ENCODE measurements at regions not wholly inside any gene's neighbourhood (a gene's known extent, or its start where the extent isn't known, plus 50 kb on each side); places are given as distances from the start of the nearest gene placed in this dataset.

GRCh38 chr3:193831495-193832455 is 238.8 kb downstream of the OPA1 start:
- peak; percentile 18 for DNase-seq (ENCODE audit: low read depth)
- no peak overlapping the region for H3K4me3 ChIP-seq (ENCODE audit: low read depth, low read length)
- TF ChIP-seq POLR2A (IDR thresholded peaks at IDR 0.05; ENCODE audit: extremely low read depth, insufficient read length) (no peak), MYC (IDR thresholded peaks at IDR 0.05; ENCODE audit: low read depth, low read length) (no peak), CTCF (IDR thresholded peaks at IDR 0.05; ENCODE audit: low read depth, low read length) (no peak)
- TF ChIP-seq, protein P1, sequence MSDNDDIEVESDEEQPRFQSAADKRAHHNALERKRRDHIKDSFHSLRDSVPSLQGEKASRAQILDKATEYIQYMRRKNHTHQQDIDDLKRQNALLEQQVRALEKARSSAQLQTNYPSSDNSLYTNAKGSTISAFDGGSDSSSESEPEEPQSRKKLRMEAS (IDR thresholded peaks at IDR 0.05; ENCODE audit: low read depth, low read length) = no peak

- no peak for DNase-seq (ENCODE audit: low read depth)
- TF ChIP-seq, protein P1 (IDR thresholded peaks at IDR 0.05; ENCODE audit: low read depth, low read length) = no peak
- TF ChIP-seq CTCF (IDR thresholded peaks at IDR 0.05; ENCODE audit: low read depth, low read length) (no peak), POLR2A (IDR thresholded peaks at IDR 0.05; ENCODE audit: extremely low read depth, insufficient read length) (no peak), MYC (IDR thresholded peaks at IDR 0.05; ENCODE audit: low read depth, low read length) (no peak)
Observed at GRCh38 chr3:193832833-193833413, 239.9 kb downstream of the OPA1 start.

DNA sequence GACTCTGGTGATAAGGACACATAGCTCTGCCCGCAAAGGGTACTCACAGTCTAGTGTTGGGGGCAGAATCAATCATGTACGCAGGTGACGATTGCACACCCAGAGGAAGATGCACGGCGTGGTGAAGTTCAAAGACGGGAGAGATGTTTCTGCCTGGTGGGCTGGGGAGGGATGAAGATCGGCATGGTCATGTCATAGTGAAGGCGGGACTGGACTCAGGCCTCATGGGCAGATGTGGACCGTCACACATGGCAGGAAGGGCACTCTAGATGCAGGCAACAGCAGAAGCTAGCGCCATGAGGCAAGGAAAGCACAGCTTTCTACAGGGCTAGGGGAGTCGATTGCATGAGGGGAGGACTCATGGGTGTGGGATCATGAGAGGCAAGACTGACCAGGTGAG is 240.6 kb downstream of the OPA1 start:
- no peak for DNase-seq (ENCODE audit: low read depth)
- H3K4me3 ChIP-seq (ENCODE audit: low read depth, low read length) = no peak overlapping the region
- no peak for TF ChIP-seq CTCF (IDR thresholded peaks at IDR 0.05; ENCODE audit: low read depth, low read length)
- no peak for TF ChIP-seq MYC (IDR thresholded peaks at IDR 0.05; ENCODE audit: low read depth, low read length)
- TF ChIP-seq, protein P1 (IDR thresholded peaks at IDR 0.05; ENCODE audit: low read depth, low read length) = no peak
- no peak for TF ChIP-seq POLR2A (IDR thresholded peaks at IDR 0.05; ENCODE audit: extremely low read depth, insufficient read length)

More at GRCh38 chr3:193832833-193833413, 239.9 kb downstream of the OPA1 start:
- H3K4me3 ChIP-seq (ENCODE audit: low read depth, low read length) = no peak overlapping the region

GRCh38 chr3:193835414-193835813 is 242.4 kb downstream of the OPA1 start:
- no peak for DNase-seq (ENCODE audit: low read depth)
- H3K4me3 ChIP-seq (ENCODE audit: low read depth, low read length) = no peak overlapping the region
- no peak for TF ChIP-seq MYC (IDR thresholded peaks at IDR 0.05; ENCODE audit: low read depth, low read length)
- TF ChIP-seq, protein P1 (IDR thresholded peaks at IDR 0.05; ENCODE audit: low read depth, low read length) = no peak
- no peak for TF ChIP-seq CTCF (IDR thresholded peaks at IDR 0.05; ENCODE audit: low read depth, low read length)
- TF ChIP-seq POLR2A (IDR thresholded peaks at IDR 0.05; ENCODE audit: extremely low read depth, insufficient read length) = no peak

DNA sequence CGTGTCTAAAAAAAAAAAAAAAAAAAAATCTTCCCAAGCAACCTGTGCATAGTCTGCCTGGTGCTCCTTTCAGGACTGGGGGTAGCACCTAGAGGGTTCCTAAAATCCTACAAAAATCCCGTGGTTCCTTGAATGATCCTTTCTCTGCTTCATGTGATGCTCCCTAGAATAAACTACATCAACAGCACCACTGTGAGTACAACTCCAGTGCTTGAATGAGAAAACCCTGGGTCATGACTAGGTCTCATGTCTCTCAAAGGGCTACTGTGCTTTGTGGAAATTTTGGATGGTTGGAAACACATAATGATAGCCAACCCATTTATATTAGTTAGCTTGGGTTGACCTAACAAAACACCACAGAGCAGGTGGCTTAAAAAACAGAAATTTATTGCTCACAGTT is 243.5 kb downstream of the OPA1 start:
- no peak for DNase-seq (ENCODE audit: low read depth)

More for the DNA sequence above, 243.5 kb downstream of the OPA1 start:
- TF ChIP-seq, protein P1 (IDR thresholded peaks at IDR 0.05; ENCODE audit: low read depth, low read length) = no peak
- TF ChIP-seq MYC (IDR thresholded peaks at IDR 0.05; ENCODE audit: low read depth, low read length) = no peak
- no peak for TF ChIP-seq POLR2A (IDR thresholded peaks at IDR 0.05; ENCODE audit: extremely low read depth, insufficient read length)
- TF ChIP-seq CTCF (IDR thresholded peaks at IDR 0.05; ENCODE audit: low read depth, low read length) = no peak
- no peak overlapping the region for H3K4me3 ChIP-seq (ENCODE audit: low read depth, low read length)
